Uterus (tissue), 3 donors: ENCODE measurements at regions not wholly inside any gene's neighbourhood (a gene's known extent, or its start where the extent isn't known, plus 50 kb on each side); places are given as distances from the start of the nearest gene placed in this dataset.

ENCODE experiments used
- DNase-seq, 2 donors: peaks; one replicate each; pipeline ENCODE4 v3.0.0-alpha.2; 2019 to 2020
- H3K27ac ChIP-seq, 2 donors: fragments of 200-600 bp; sonication (generic); 1 replicate in 1 of 2; 2 replicates in 1 of 2; pipeline ENCODE4 v1.5.1; 2016 to 2018
- H3K27me3 ChIP-seq, 2 donors: fragments of 200-600 bp; sonication (generic); one replicate each; pipeline ENCODE4 v1.5.1; 2018 to 2019; ENCODE audit warnings: control low read depth in 1 of 2
- H3K36me3 ChIP-seq, 2 donors: fragments of 200-600 bp; sonication (generic); one replicate each; pipeline ENCODE4 v1.5.1; 2019; ENCODE audit warnings: control low read depth in 1 of 2
- H3K4me1 ChIP-seq, 2 donors: fragments of 200-600 bp; sonication (generic); one replicate each; pipeline ENCODE4 v1.5.1; 2018 to 2019; ENCODE audit warnings: control low read depth in 1 of 2
- H3K4me3 ChIP-seq, 2 donors: fragments of 200-600 bp; sonication (generic); 1 replicate in 1 of 2; 2 replicates in 1 of 2; pipeline ENCODE4 v1.5.1; 2018 to 2019; ENCODE audit warnings: mild to moderate bottlenecking in 1 of 2
- H3K9me3 ChIP-seq, 2 donors: fragments of 200-600 bp; sonication (generic); one replicate each; pipeline ENCODE4 v1.5.1; 2019; ENCODE audit warnings: control low read depth in 1 of 2
- CTCF ChIP-seq, 4 experiments: fragments of 200-600 bp in 2 of 4; fragments of 450-650 bp in 2 of 4; sonication (generic) in 2 of 4; IDR thresholded peaks; one replicate each; pipeline ENCODE4 v1.5.1; 2016 to 2019; ENCODE audit warnings: antibody characterized with exemption in 4 of 4, mild to moderate bottlenecking in 2 of 4, moderate library complexity in 1 of 4
- POLR2A ChIP-seq, 2 donors: fragments of 450-650 bp; IDR thresholded peaks; one replicate each; pipeline ENCODE4 v1.6.1; 2016; ENCODE audit warnings: antibody characterized with exemption in 2 of 2, mild to moderate bottlenecking in 1 of 2, moderate library complexity in 1 of 2
- intact Hi-C: fragments of 100-400 bp; cut with DNase I; formaldehyde crosslinking; loops from one replicate; pipeline ENCODE4 v1.15.1; 2023; ENCODE audit warnings: low total_unique reads
- donor health status: DM: yes; HTN: yes; CAD: no.

- Histone ChIP-seq H3K36me3 (no peaks in the 10 kb centered on the region), H3K27ac (no peak overlapping the region), H3K9me3 (no peaks in the 10 kb centered on the region), H3K4me3 (no peak overlapping the region), H3K27me3 (no peaks in the 10 kb centered on the region), H3K4me1 (no peaks in the 10 kb centered on the region)
- DNase-seq = no peak
- no peak for TF ChIP-seq CTCF (IDR thresholded peaks at IDR 0.05)
- no peak for TF ChIP-seq POLR2A (IDR thresholded peaks at IDR 0.05)
- intact Hi-C loops = no loop called here
These were observed 670.8 kb upstream of the FLRT2 start for GRCh38 chr14:84859116-84859515.

- H3K27ac ChIP-seq = no peak overlapping the region
- no peaks in the 10 kb centered on the region for H3K4me1 ChIP-seq
- H3K9me3 ChIP-seq = no peaks in the 10 kb centered on the region
- no peak for TF ChIP-seq CTCF (IDR thresholded peaks at IDR 0.05)
- no peak for TF ChIP-seq POLR2A (IDR thresholded peaks at IDR 0.05)
- DNase-seq = no peak
- H3K4me3 ChIP-seq = no peak overlapping the region
- intact Hi-C loops = no loop called here
- H3K36me3 ChIP-seq = no peaks in the 10 kb centered on the region
- H3K27me3 ChIP-seq = no peaks in the 10 kb centered on the region
These were observed 665.2 kb upstream of the FLRT2 start for GRCh38 chr14:84864548-84865271.

- TF ChIP-seq POLR2A (IDR thresholded peaks at IDR 0.05) (no peak), CTCF (IDR thresholded peaks at IDR 0.05) (no peak)
- intact Hi-C loops = no loop called here
- H3K36me3 ChIP-seq = no peaks in the 10 kb centered on the region
- no peaks in the 10 kb centered on the region for H3K9me3 ChIP-seq
- DNase-seq = no peak
- no peak overlapping the region for H3K27ac ChIP-seq
- no peaks in the 10 kb centered on the region for H3K4me1 ChIP-seq
- H3K4me3 ChIP-seq = no peak overlapping the region
- H3K27me3 ChIP-seq = no peaks in the 10 kb centered on the region
These were observed 658.2 kb upstream of the FLRT2 start for GRCh38 chr14:84871734-84872133.

- H3K9me3 ChIP-seq = no peaks in the 10 kb centered on the region
- no peak for TF ChIP-seq POLR2A (IDR thresholded peaks at IDR 0.05)
- TF ChIP-seq CTCF (IDR thresholded peaks at IDR 0.05) = no peak
- no peaks in the 10 kb centered on the region for H3K27me3 ChIP-seq
- H3K4me3 ChIP-seq = no peak overlapping the region
- no peak overlapping the region for H3K27ac ChIP-seq
- intact Hi-C loops = no loop called here
- no peaks in the 10 kb centered on the region for H3K36me3 ChIP-seq
- no peaks in the 10 kb centered on the region for H3K4me1 ChIP-seq
- DNase-seq = no peak
These were observed 655.5 kb upstream of the FLRT2 start for GRCh38 chr14:84874436-84874835.

- H3K36me3 ChIP-seq = no peaks in the 10 kb centered on the region
- no peaks in the 10 kb centered on the region for H3K4me1 ChIP-seq
- no peak for TF ChIP-seq POLR2A (IDR thresholded peaks at IDR 0.05)
- no peak overlapping the region for H3K4me3 ChIP-seq
- intact Hi-C loops = no loop called here
- no peak for DNase-seq
- no peaks in the 10 kb centered on the region for H3K27me3 ChIP-seq
- H3K27ac ChIP-seq = no peak overlapping the region
- H3K9me3 ChIP-seq = no peaks in the 10 kb centered on the region
These were observed 652.9 kb upstream of the FLRT2 start for GRCh38 chr14:84877061-84877460.

GRCh38 chr14:84882830-84883229 lies 647.1 kb upstream of the FLRT2 start:
- no peaks in the 10 kb centered on the region for H3K9me3 ChIP-seq
- TF ChIP-seq CTCF (IDR thresholded peaks at IDR 0.05) (no peak), POLR2A (IDR thresholded peaks at IDR 0.05) (no peak)
- H3K4me3 ChIP-seq = no peak overlapping the region

More at GRCh38 chr14:84882830-84883229, 647.1 kb upstream of the FLRT2 start:
- no peaks in the 10 kb centered on the region for H3K27me3 ChIP-seq
- H3K27ac ChIP-seq = no peak overlapping the region
- H3K4me1 ChIP-seq = no peaks in the 10 kb centered on the region
- intact Hi-C loops = no loop called here
- DNase-seq = no peak
- no peaks in the 10 kb centered on the region for H3K36me3 ChIP-seq
